GM21786 (cell line): ENCODE measurements at regions not wholly inside any gene's neighbourhood (a gene's known extent, or its start where the extent isn't known, plus 50 kb on each side); places are given as distances from the start of the nearest gene placed in this dataset.
"Not testable (repeated sequence)": the region's sequence is repeated elsewhere in the genome, so short reads cannot be mapped to it uniquely, and the experiment has no call there.

Source experiments
- ATAC-seq: cut with Tn5 transposase; IDR thresholded peaks from one replicate; pipeline ENCODE4 v1.9.1; 2021; ENCODE audit not compliant: unreplicated experiment

DNA sequence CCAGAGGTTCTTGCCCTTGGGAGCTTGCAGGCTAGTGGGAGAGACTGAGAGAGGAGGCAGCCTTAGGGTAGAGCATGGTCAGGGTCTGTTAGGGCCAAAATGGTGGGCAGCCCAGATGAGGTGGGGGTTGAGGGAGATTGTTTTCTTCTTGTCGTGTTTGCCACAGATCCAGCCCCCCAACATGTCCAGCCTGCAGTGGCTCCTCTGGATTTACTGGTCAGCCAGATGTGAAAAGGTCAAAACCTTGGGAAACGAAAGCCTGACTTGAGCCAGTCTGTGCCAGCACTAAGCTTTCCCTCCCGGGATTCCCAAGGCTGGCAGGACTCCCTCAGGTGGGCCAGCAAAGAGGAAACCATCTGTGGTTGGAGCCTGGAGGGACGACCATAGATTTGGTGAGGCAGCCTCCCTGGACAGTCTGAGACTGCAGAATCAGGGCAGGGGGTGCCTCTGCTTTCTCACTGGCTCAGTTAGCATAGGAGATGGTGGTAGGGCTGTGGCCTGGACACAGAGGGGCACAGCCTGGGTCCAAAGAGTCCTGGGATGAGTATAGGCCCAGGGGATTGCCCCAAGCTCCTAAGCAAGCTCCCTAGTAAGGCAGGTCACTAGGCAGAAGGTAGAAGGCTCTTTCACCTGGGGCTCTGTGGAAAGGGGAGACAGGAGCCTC, 51.2 kb upstream of the PRR23C start:
- no peak for ATAC-seq

- no peak for ATAC-seq
These were observed 52.0 kb upstream of the PRR23C start for GRCh38 chr3:139096670-139097069.

- no peak for ATAC-seq
These were observed 53.7 kb upstream of the PRR23C start for GRCh38 chr3:139098391-139098790.

GRCh38 chr3:139099968-139100817, 55.5 kb upstream of the PRR23C start:
- no peak for ATAC-seq

DNA sequence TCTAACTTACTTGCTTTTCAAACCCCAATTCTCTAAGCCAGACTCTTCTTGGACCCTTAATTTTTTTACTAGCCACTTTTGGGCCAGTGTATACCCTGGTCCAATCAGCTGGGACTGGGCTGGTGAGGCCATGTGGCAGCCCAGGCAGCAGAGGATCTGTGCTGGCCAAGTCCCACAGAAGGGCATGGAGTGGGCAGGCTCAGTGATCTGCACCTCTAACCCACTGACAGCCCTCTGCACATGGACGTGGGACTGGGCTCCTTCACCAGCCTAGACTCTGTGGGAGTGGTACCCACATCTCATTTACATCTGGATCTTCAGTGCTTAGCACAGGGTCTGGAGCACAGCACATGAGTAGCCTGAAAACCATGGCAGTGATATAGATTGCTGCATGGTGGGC, 56.1 kb upstream of the PRR23C start:
- no peak for ATAC-seq

GRCh38 chr3:139101396-139101795, 56.7 kb upstream of the PRR23C start:
- ATAC-seq: no peak

GRCh38 chr3:139103484-139103883, 58.8 kb upstream of the PRR23C start:
- no peak for ATAC-seq

GRCh38 chr3:139104062-139104461, 59.4 kb upstream of the PRR23C start:
- no peak for ATAC-seq

GRCh38 chr3:139105154-139105702, 60.5 kb upstream of the PRR23C start:
- ATAC-seq: no peak

GRCh38 chr3:139106013-139106932, 61.6 kb upstream of the PRR23C start:
- no peak for ATAC-seq

GRCh38 chr3:139107424-139108252, 62.9 kb upstream of the PRR23C start:
- ATAC-seq: no peak

- ATAC-seq: no peak
These were observed 63.7 kb upstream of the PRR23C start for GRCh38 chr3:139108253-139108969.

DNA sequence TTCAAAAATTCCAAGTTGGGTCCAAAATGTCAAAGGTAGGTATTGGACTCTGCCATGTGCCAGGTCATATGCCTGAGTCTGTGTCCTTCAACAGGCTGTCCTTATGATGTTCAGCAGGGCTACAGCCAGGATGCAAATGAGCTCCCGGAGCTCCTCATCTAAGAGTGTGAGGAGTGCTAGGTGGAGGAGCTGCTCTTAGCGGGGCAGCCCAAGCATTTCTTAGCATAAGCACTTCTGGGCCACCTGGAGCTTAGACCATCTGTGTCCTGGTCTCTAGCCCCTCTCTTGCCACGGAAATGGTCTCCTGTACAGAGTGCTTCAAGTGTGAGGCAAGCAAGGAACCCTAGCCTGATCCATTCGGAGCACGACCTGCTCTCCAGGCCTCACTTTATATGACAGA, 64.6 kb upstream of the PRR23C start:
- ATAC-seq: no peak

DNA sequence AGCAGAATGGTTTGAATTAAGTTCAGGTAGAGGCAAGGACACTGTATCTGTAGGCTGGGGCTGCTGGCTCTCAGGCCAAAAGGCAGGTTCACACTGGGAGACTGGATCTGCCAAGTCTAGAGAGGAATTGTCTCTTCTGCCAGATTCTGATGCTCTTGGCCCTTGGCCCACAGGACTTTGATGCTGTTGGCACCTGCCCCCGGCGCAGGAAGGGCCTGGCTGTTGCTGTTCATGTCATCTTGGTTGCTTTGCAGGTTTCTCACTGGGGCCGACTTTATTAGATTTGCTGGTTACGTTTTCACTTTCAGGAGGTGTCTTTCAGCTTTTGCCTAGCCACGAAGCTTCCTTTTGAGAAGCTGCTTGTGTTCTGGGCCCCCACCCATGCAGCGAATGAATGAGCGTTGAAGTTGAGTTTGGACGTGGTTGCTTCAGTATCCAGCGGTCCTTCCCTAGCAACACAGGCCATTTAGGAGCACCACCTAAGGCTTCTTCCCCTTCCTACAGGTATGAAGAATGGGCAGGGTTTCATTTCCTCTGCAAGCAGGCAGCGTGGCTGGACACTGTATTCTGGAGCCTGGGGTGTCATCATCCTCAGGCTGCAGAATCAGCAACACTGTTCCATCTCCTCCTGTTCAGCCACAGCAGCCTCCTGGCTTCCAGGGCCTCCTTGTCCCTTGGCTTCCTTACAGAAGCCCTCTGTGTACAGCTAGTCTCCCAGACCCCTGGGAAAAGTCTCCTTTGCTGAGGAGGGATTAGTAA, 65.6 kb upstream of the PRR23C start:
- no peak for ATAC-seq

DNA sequence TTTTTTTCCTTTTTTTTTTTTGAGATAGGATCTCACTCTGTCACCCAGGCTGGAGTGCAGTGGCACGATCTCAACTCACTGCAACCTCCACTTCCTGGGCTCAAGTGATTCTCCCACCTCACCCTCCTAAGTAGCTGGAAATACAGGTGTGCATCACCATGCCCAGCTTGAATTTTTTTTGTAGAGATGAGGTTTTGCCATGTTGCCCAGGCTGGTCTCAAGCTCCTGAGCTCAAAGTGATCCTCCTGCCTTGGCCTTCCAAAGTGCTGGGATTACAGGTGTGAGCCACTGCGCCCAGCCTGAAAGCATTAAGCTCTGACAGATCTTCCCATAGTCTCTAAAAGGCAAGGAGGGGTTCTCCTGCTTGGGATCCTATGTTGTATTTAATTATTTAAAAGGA, 66.2 kb upstream of the PRR23C start:
- not testable (repeated sequence) for ATAC-seq

GRCh38 chr3:139111392-139112229, 66.9 kb upstream of the PRR23C start:
- ATAC-seq: peak; percentile 61

DNA sequence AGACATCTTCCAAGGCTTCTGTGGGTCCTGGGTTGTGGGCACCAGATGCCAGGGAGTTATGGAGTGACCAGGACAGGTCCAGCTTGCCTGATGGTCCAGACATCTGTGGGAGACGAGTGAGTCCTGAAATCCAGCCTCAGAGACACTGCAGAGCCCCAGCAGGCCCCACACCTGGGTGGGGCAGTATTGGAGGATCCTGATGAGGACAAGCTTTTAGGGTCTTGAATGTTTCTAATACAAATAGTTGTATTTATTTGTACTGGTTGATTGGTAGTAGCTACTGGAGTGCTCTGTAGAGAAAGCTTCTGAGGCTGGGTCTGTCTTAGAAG, 67.5 kb upstream of the PRR23C start:
- no peak for ATAC-seq
